SK-N-MC (cell line): ENCODE measurements at regions not wholly inside any gene's neighbourhood (a gene's known extent, or its start where the extent isn't known, plus 50 kb on each side); places are given as distances from the start of the nearest gene placed in this dataset.

Experiments used
- EZH2 ChIP-seq: fragments of 200-600 bp; sonication (generic); IDR thresholded peaks from one replicate; pipeline ENCODE4 v1.6.1; 2017; ENCODE audit warnings: antibody characterized with exemption
- POLR2AphosphoS5 ChIP-seq: IDR thresholded peaks from 2 replicates; pipeline ENCODE4 v1.6.1; 2012; ENCODE audit warnings: mild to moderate bottlenecking, low read depth, low read length, borderline replicate concordance

DNA sequence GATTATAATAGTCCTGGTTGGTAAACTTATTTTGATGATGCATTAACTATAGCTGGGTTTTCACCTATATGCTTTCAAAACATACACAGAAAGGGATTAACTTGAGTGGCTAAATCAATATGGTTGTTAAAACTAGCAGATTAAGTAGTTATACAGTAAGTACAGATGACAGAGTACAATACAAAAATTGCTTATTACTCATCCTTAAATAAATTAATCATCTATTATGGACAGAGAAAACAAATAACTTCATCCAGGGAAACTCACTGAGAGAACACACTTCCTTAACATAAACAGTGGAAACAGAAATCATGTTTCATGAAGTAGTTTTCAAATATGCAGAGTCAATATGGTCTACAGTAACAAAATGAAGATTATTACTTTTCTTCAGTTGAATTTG is 133.4 kb downstream of the AREG start:
- TF ChIP-seq EZH2 (no peak), POLR2AphosphoS5 (no peak)
